ENCODE measurements at regions not wholly inside any gene's neighbourhood (a gene's known extent, or its start where the extent isn't known, plus 50 kb on each side); places are given as distances from the start of the nearest gene placed in this dataset.

- no peak overlapping the region for H3K27ac ChIP-seq
- H3K9me3 ChIP-seq = no peaks in the 10 kb centered on the region
- ATAC-seq = peak; percentile 40 to 64
- intact Hi-C loops (cut with DNase I) = no loop called here
- no peaks in the 10 kb centered on the region for H3K36me3 ChIP-seq
- H3K27me3 ChIP-seq (ENCODE audit: low read depth) = no peaks in the 10 kb centered on the region
- peak; percentile 53 for DNase-seq
- TF ChIP-seq CTCF (IDR thresholded peaks at IDR 0.05) = no peak
- no peaks in the 10 kb centered on the region for H3K4me1 ChIP-seq
- no peak overlapping the region for H3K4me3 ChIP-seq
Measured at GRCh38 chr2:104755026-104755878, 98.7 kb upstream of the POU3F3 start.

- H3K4me3 ChIP-seq = no peak overlapping the region
- DNase-seq = no peak
- ATAC-seq = no peak
- no peak for TF ChIP-seq CTCF (IDR thresholded peaks at IDR 0.05)
- no peaks in the 10 kb centered on the region for H3K27me3 ChIP-seq (ENCODE audit: low read depth)
- H3K36me3 ChIP-seq = no peaks in the 10 kb centered on the region
- intact Hi-C loops (cut with DNase I) = no loop called here
- H3K9me3 ChIP-seq = no peaks in the 10 kb centered on the region
- no peak overlapping the region for H3K27ac ChIP-seq
- H3K4me1 ChIP-seq = no peaks in the 10 kb centered on the region
Measured at GRCh38 chr2:104756118-104756517, 97.8 kb upstream of the POU3F3 start.

GRCh38 chr2:104757056-104757455, 96.9 kb upstream of the POU3F3 start:
- no peak overlapping the region for H3K27ac ChIP-seq
- ATAC-seq (no peak), DNase-seq (no peak)
- H3K27me3 ChIP-seq (ENCODE audit: low read depth) = no peaks in the 10 kb centered on the region
- no peak for TF ChIP-seq CTCF (IDR thresholded peaks at IDR 0.05)
- no peak overlapping the region for H3K4me3 ChIP-seq
- no peaks in the 10 kb centered on the region for H3K4me1 ChIP-seq
- no peaks in the 10 kb centered on the region for H3K36me3 ChIP-seq
- intact Hi-C loops (cut with DNase I) = no loop called here
- H3K9me3 ChIP-seq = no peaks in the 10 kb centered on the region

GRCh38 chr2:104758199-104758620, 95.7 kb upstream of the POU3F3 start:
- no peak for TF ChIP-seq CTCF (IDR thresholded peaks at IDR 0.05)
- no peak overlapping the region for H3K27ac ChIP-seq
- no peaks in the 10 kb centered on the region for H3K27me3 ChIP-seq (ENCODE audit: low read depth)
- no peaks in the 10 kb centered on the region for H3K9me3 ChIP-seq
- intact Hi-C loops (cut with DNase I) = no loop called here
- ATAC-seq = no peak
- H3K36me3 ChIP-seq = no peaks in the 10 kb centered on the region
- DNase-seq = no peak
- H3K4me1 ChIP-seq = no peaks in the 10 kb centered on the region
- H3K4me3 ChIP-seq = no peak overlapping the region

- Histone ChIP-seq H3K27ac (no peak overlapping the region), H3K4me3 (no peak overlapping the region), H3K9me3 (no peaks in the 10 kb centered on the region), H3K36me3 (no peaks in the 10 kb centered on the region), H3K4me1 (no peaks in the 10 kb centered on the region), H3K27me3 (ENCODE audit: low read depth) (no peaks in the 10 kb centered on the region)
- ATAC-seq (no peak), DNase-seq (no peak)
- no peak for TF ChIP-seq CTCF (IDR thresholded peaks at IDR 0.05)
- intact Hi-C loops (cut with DNase I) = no loop called here
Measured at GRCh38 chr2:104762031-104762430, 91.9 kb upstream of the POU3F3 start.
